Endodermal cell (in vitro differentiated cells): ENCODE measurements at regions not wholly inside any gene's neighbourhood (a gene's known extent, or its start where the extent isn't known, plus 50 kb on each side); places are given as distances from the start of the nearest gene placed in this dataset.
A peak's percentile ranks its signal among the peaks of the same experiment; 100 is the strongest.
"Not testable (repeated sequence)": the region's sequence is repeated elsewhere in the genome, so short reads cannot be mapped to it uniquely, and the experiment has no call there.

ENCODE experiments used
- DNase-seq: peaks from one replicate; pipeline ENCODE4 v3.0.0-alpha.2; 2017
- H3K27ac ChIP-seq: 2 replicates; pipeline ENCODE4 v1.5.1; 2013; ENCODE audit warnings: mild to moderate bottlenecking, low read depth, low read length, moderate library complexity
- H3K27me3 ChIP-seq: 2 replicates; pipeline ENCODE4 v1.6.1; 2013; ENCODE audit warnings: mild to moderate bottlenecking, low read length, moderate library complexity; ENCODE audit not compliant: insufficient read depth, control insufficient read depth, poor library complexity, severe bottlenecking
- H3K36me3 ChIP-seq: 2 replicates; pipeline ENCODE4 v1.7.0; 2013; ENCODE audit warnings: mild to moderate bottlenecking, low read length, moderate library complexity; ENCODE audit not compliant: control insufficient read depth, insufficient read depth
- H3K4me1 ChIP-seq: one replicate; pipeline ENCODE4 v1.7.0; 2013; ENCODE audit warnings: low read length; ENCODE audit not compliant: control insufficient read depth, insufficient read depth
- H3K4me3 ChIP-seq: 2 replicates; pipeline ENCODE4 v1.5.1; 2013; ENCODE audit warnings: mild to moderate bottlenecking, low read length, moderate library complexity
- H3K9ac ChIP-seq: 2 replicates; pipeline ENCODE4 v1.6.1; 2013; ENCODE audit warnings: mild to moderate bottlenecking, low read length, moderate library complexity; ENCODE audit not compliant: poor library complexity, severe bottlenecking; ENCODE audit errors: extremely low read depth
- H3K9me3 ChIP-seq: 2 replicates; pipeline ENCODE4 v1.6.1; 2013; ENCODE audit warnings: mild to moderate bottlenecking, low read length, moderate library complexity; ENCODE audit not compliant: control insufficient read depth
- H3K27ac Mint-ChIP-seq: 2 replicates; pipeline ENCODE4 v1.8.0; 2020; ENCODE audit warnings: mixed read lengths
- H3K27me3 Mint-ChIP-seq: 2 replicates; pipeline ENCODE4 v1.8.0; 2021; ENCODE audit warnings: mild to moderate bottlenecking, mixed read lengths; ENCODE audit not compliant: insufficient read depth
- H3K36me3 Mint-ChIP-seq: 2 replicates; pipeline ENCODE4 v1.8.0; 2020; ENCODE audit warnings: low read depth, mixed read lengths
- H3K4me1 Mint-ChIP-seq: 2 replicates; pipeline ENCODE4 v1.8.0; 2020; ENCODE audit warnings: mixed read lengths
- H3K4me3 Mint-ChIP-seq: 2 replicates; pipeline ENCODE4 v1.8.0; 2020; ENCODE audit warnings: mild to moderate bottlenecking, moderate library complexity, mixed read lengths
- H3K9me3 Mint-ChIP-seq: 2 replicates; pipeline ENCODE4 v1.8.0; 2020; ENCODE audit warnings: mild to moderate bottlenecking, mixed read lengths
- CTCF ChIP-seq: fragments of 200-600 bp; sonication (generic); conservative IDR thresholded peaks from 2 replicates; pipeline ENCODE4 v1.5.0; 2021; ENCODE audit warnings: antibody characterized with exemption, mild to moderate bottlenecking
- WGBS, 2 experiments: methylation state at CpG; one replicate each; pipeline versions ENCODE4 v1.1.5 to v1.1.7; 2013; ENCODE audit warnings: missing lambda C conversion rate in 2 of 2, mixed read lengths in 1 of 2; ENCODE audit not compliant: insufficient coverage in 1 of 2, insufficient read length in 1 of 2; 5-methylcytosine and 5-hydroxymethylcytosine counted together

- Histone ChIP-seq H3K4me3 (no peak overlapping the region), H3K9me3 (no peaks in the 10 kb centered on the region), H3K36me3 (no peaks in the 10 kb centered on the region), H3K4me1 (no peaks in the 10 kb centered on the region), H3K27ac (no peak overlapping the region), H3K27me3 (no peaks in the 10 kb centered on the region), H3K9ac (no peak overlapping the region)
- no peaks in the 10 kb centered on the region for H3K36me3 Mint-ChIP-seq
- H3K4me3 Mint-ChIP-seq: no peak overlapping the region
- no peaks in the 10 kb centered on the region for H3K4me1 Mint-ChIP-seq
- no peak overlapping the region for H3K27ac Mint-ChIP-seq
- peaks cover 17% of the 10 kb centered on the region for H3K9me3 Mint-ChIP-seq
- TF ChIP-seq CTCF: no peak
- no peak for DNase-seq
- no peaks in the 10 kb centered on the region for H3K27me3 Mint-ChIP-seq
- 97 to 100% methylated on average over 1 to 3 of the region's 3 CpGs for WGBS, 2 experiments
Measured at GRCh38 chr6:11304946-11305345, 72.5 kb upstream of the NEDD9 start.

- H3K4me1 ChIP-seq, H3K27ac Mint-ChIP-seq, H3K27me3 Mint-ChIP-seq, H3K27me3 ChIP-seq, H3K36me3 Mint-ChIP-seq, H3K4me1 Mint-ChIP-seq, H3K36me3 ChIP-seq, H3K9ac ChIP-seq, DNase-seq, H3K27ac ChIP-seq, H3K4me3 Mint-ChIP-seq: not testable (repeated sequence)
- H3K9me3 ChIP-seq: peaks cover 26% of the 10 kb centered on the region
- H3K4me3 ChIP-seq: peak overlapping the region; percentile 62
- WGBS, 2 experiments: 94 to 96% methylated on average over 3 to 5 of the region's 5 CpGs
- peaks cover 46% of the 10 kb centered on the region for H3K9me3 Mint-ChIP-seq
Measured at GRCh38 chr6:11299876-11300428, 67.5 kb upstream of the NEDD9 start.

- not testable (repeated sequence) for DNase-seq, H3K27me3 ChIP-seq, H3K36me3 ChIP-seq, H3K27me3 Mint-ChIP-seq, H3K9ac ChIP-seq, H3K4me3 Mint-ChIP-seq, H3K4me1 ChIP-seq, H3K4me1 Mint-ChIP-seq, H3K36me3 Mint-ChIP-seq
- Histone ChIP-seq H3K4me3 (peak overlapping the region; percentile 62), H3K27ac (peak overlapping the region; percentile 30), H3K9me3 (peaks cover 26% of the 10 kb centered on the region)
- H3K9me3 Mint-ChIP-seq: peaks cover 46% of the 10 kb centered on the region
- WGBS, 2 experiments: 70 to 77% methylated on average over 4 to 5 of the region's 5 CpGs
- peak overlapping the region; percentile 58 for H3K27ac Mint-ChIP-seq
Measured at GRCh38 chr6:11299421-11299784, 66.9 kb upstream of the NEDD9 start.

- H3K27ac ChIP-seq: peak overlapping the region; percentile 30
- peaks cover 26% of the 10 kb centered on the region for H3K9me3 ChIP-seq
Measured at GRCh38 chr6:11298651-11299420, 66.4 kb upstream of the NEDD9 start.

More at GRCh38 chr6:11298651-11299420, 66.4 kb upstream of the NEDD9 start:
- Mint-ChIP-seq H3K27me3 (no peaks in the 10 kb centered on the region), H3K4me3 (no peak overlapping the region), H3K9me3 (peaks cover 46% of the 10 kb centered on the region), H3K27ac (peak overlapping the region; percentile 58), H3K36me3 (peaks cover 3% of the 10 kb centered on the region), H3K4me1 (peaks cover 4% of the 10 kb centered on the region)
- Histone ChIP-seq H3K4me3 (peak overlapping the region; percentile 62), H3K36me3 (no peaks in the 10 kb centered on the region), H3K27me3 (no peaks in the 10 kb centered on the region), H3K9ac (no peak overlapping the region), H3K4me1 (no peaks in the 10 kb centered on the region)
- WGBS, 2 experiments: 74 to 86% methylated on average over 3 to 9 of the region's 9 CpGs
- DNase-seq: peak; percentile 68
- TF ChIP-seq CTCF: no peak
